Transverse colon (tissue), 4 donors: ENCODE measurements at regions not wholly inside any gene's neighbourhood (a gene's known extent, or its start where the extent isn't known, plus 50 kb on each side); places are given as distances from the start of the nearest gene placed in this dataset.
"Not testable (repeated sequence)": the region's sequence is repeated elsewhere in the genome, so short reads cannot be mapped to it uniquely, and the experiment has no call there.

Experiments used
- DNase-seq: peaks from one replicate; pipeline ENCODE4 v3.0.0-alpha.2; 2019
- H3K27ac ChIP-seq, 4 donors: fragments of 200-600 bp; sonication (generic); 2 replicates each; pipeline ENCODE4 v1.5.1; 2016 to 2018; ENCODE audit warnings: inconsistent platforms in 4 of 4
- H3K27me3 ChIP-seq: fragments of 200-600 bp; sonication (generic); 2 replicates; pipeline ENCODE4 v1.5.1; 2017; ENCODE audit warnings: inconsistent platforms
- H3K36me3 ChIP-seq, 4 donors: fragments of 200-600 bp; sonication (generic); 2 replicates each; pipeline ENCODE4 v1.5.1; 2017 to 2019; ENCODE audit warnings: inconsistent platforms in 4 of 4
- H3K4me1 ChIP-seq, 4 donors: fragments of 200-600 bp; sonication (generic); 2 replicates each; pipeline ENCODE4 v1.5.1; 2017 to 2020; ENCODE audit warnings: inconsistent platforms in 4 of 4
- H3K4me3 ChIP-seq, 4 donors: fragments of 200-600 bp; sonication (generic); 1 replicate in 1 of 4; 2 replicates in 3 of 4; pipeline versions ENCODE4 v1.5.1 to v1.6.1; 2017 to 2019; ENCODE audit warnings: inconsistent platforms in 4 of 4
- H3K9me3 ChIP-seq, 2 donors: fragments of 200-600 bp; sonication (generic); 2 replicates each; pipeline ENCODE4 v1.5.1; 2017 to 2019; ENCODE audit warnings: inconsistent platforms in 2 of 2
- CTCF ChIP-seq, 5 experiments: fragments of 200-600 bp in 3 of 5; fragments of 450-650 bp in 2 of 5; sonication (generic) in 3 of 5; IDR thresholded peaks; 1 replicate in 2 of 5; 2 replicates in 3 of 5; pipeline ENCODE4 v1.5.1; 2016 to 2017; ENCODE audit warnings: antibody characterized with exemption in 5 of 5, inconsistent platforms in 3 of 5, mild to moderate bottlenecking in 2 of 5, moderate library complexity in 1 of 5
- EP300 ChIP-seq: sonication (generic); formaldehyde crosslinking; IDR thresholded peaks from one replicate; pipeline ENCODE4 v1.6.1; 2017; ENCODE audit warnings: antibody characterized with exemption, low read depth
- POLR2A ChIP-seq: fragments of 450-650 bp; IDR thresholded peaks from one replicate; pipeline ENCODE4 v1.6.1; 2016; ENCODE audit warnings: antibody characterized with exemption, mild to moderate bottlenecking, moderate library complexity
- POLR2AphosphoS5 ChIP-seq, 3 donors: sonication (generic); formaldehyde crosslinking; IDR thresholded peaks; one replicate each; pipeline ENCODE4 v1.6.1; 2016; ENCODE audit warnings: antibody characterized with exemption in 3 of 3
- WGBS, 2 donors: methylation state at CpG; one replicate each; pipeline ENCODE4 v1.1.5; 2018; ENCODE audit warnings: low coverage in 1 of 2; 5-methylcytosine and 5-hydroxymethylcytosine counted together
- in situ Hi-C, 4 donors: fragments of 200-750 bp; cut with MboI; loops; one replicate each; pipeline versions ENCODE4 v1.15.0 to v1.15.1; 2017; ENCODE audit warnings: low sequenced_read_pairs in 3 of 4, low pct_ligation_motif_present in 1 of 4, low pct_unique_long_range_greater_than_20kb in 1 of 4
- intact Hi-C: fragments of 100-400 bp; cut with DNase I; formaldehyde crosslinking; loops from one replicate; pipeline ENCODE4 v1.15.1; 2023; ENCODE audit warnings: low total_unique reads

- Histone ChIP-seq H3K4me1 (no peaks in the 10 kb centered on the region), H3K36me3 (no peaks in the 10 kb centered on the region), H3K27me3 (no peaks in the 10 kb centered on the region), H3K9me3 (no peaks in the 10 kb centered on the region), H3K4me3 (no peak overlapping the region), H3K27ac (no peak overlapping the region)
- DNase-seq, result no peak
- WGBS, 2 donors, result 69 to 83% methylated on average over 1 of the region's 1 CpG
- in situ Hi-C loops (no loop called here), intact Hi-C loops (no loop called here)
- no peak for TF ChIP-seq EP300
- TF ChIP-seq CTCF (IDR thresholded peaks at IDR 0.05), result no peak
- TF ChIP-seq POLR2A, result no peak
- TF ChIP-seq POLR2AphosphoS5 (IDR thresholded peaks at IDR 0.05), result no peak
These were observed 107.2 kb upstream of the GBE1 start for GRCh38 chr3:81868597-81868996.

GRCh38 chr3:81867875-81868274 lies 106.4 kb upstream of the GBE1 start:
- no peak overlapping the region for H3K4me3 ChIP-seq
- WGBS, 2 donors, result 46 to 88% methylated on average over 1 to 2 of the region's 2 CpGs
- no peaks in the 10 kb centered on the region for H3K4me1 ChIP-seq
- no peaks in the 10 kb centered on the region for H3K9me3 ChIP-seq
- no peak overlapping the region for H3K27ac ChIP-seq
- TF ChIP-seq CTCF (IDR thresholded peaks at IDR 0.05) (no peak), POLR2A (no peak), POLR2AphosphoS5 (IDR thresholded peaks at IDR 0.05) (no peak), EP300 (no peak)
- in situ Hi-C loops (no loop called here), intact Hi-C loops (no loop called here)
- no peaks in the 10 kb centered on the region for H3K27me3 ChIP-seq
- no peaks in the 10 kb centered on the region for H3K36me3 ChIP-seq
- no peak for DNase-seq

GRCh38 chr3:81865164-81865563 lies 103.7 kb upstream of the GBE1 start:
- intact Hi-C loops, in situ Hi-C loops: not testable (repeated sequence)
- 64 to 81% methylated on average over 1 to 5 of the region's 5 CpGs for WGBS, 2 donors

GRCh38 chr3:81864272-81864671 lies 102.8 kb upstream of the GBE1 start:
- no peaks in the 10 kb centered on the region for H3K36me3 ChIP-seq
- 37 to 59% methylated on average over 4 to 7 of the region's 7 CpGs for WGBS, 2 donors
- no peaks in the 10 kb centered on the region for H3K4me1 ChIP-seq
- H3K9me3 ChIP-seq, result no peaks in the 10 kb centered on the region
- in situ Hi-C loops, result no loop called here
- no peak overlapping the region for H3K4me3 ChIP-seq
- TF ChIP-seq EP300 (no peak), CTCF (IDR thresholded peaks at IDR 0.05) (no peak), POLR2A (no peak), POLR2AphosphoS5 (IDR thresholded peaks at IDR 0.05) (no peak)
- no peak for DNase-seq
- no peak overlapping the region for H3K27ac ChIP-seq
- intact Hi-C loops, result no loop called here
- no peaks in the 10 kb centered on the region for H3K27me3 ChIP-seq

More at GRCh38 chr3:81865164-81865563, 103.7 kb upstream of the GBE1 start:
- not testable (repeated sequence) for H3K4me3 ChIP-seq, H3K27me3 ChIP-seq, H3K4me1 ChIP-seq, H3K27ac ChIP-seq, DNase-seq, H3K9me3 ChIP-seq, H3K36me3 ChIP-seq

GRCh38 chr3:81863756-81864155 lies 102.3 kb upstream of the GBE1 start:
- H3K36me3 ChIP-seq, result no peaks in the 10 kb centered on the region
- TF ChIP-seq CTCF (IDR thresholded peaks at IDR 0.05) (no peak), POLR2A (no peak), POLR2AphosphoS5 (IDR thresholded peaks at IDR 0.05) (no peak), EP300 (no peak)

More at GRCh38 chr3:81863756-81864155, 102.3 kb upstream of the GBE1 start:
- Histone ChIP-seq H3K9me3 (no peaks in the 10 kb centered on the region), H3K4me1 (no peaks in the 10 kb centered on the region), H3K4me3 (no peak overlapping the region), H3K27ac (no peak overlapping the region), H3K27me3 (no peaks in the 10 kb centered on the region)
- in situ Hi-C loops (no loop called here), intact Hi-C loops (no loop called here)
- no peak for DNase-seq
- WGBS, 2 donors, result 54 to 59% methylated on average over 4 of the region's 4 CpGs
